GM21360 (cell line): ENCODE measurements at regions not wholly inside any gene's neighbourhood (a gene's known extent, or its start where the extent isn't known, plus 50 kb on each side); places are given as distances from the start of the nearest gene placed in this dataset.
"Not testable (repeated sequence)": the region's sequence is repeated elsewhere in the genome, so short reads cannot be mapped to it uniquely, and the experiment has no call there.

Experiments
- ATAC-seq: cut with Tn5 transposase; IDR thresholded peaks from one replicate; pipeline ENCODE4 v1.9.1; 2021; ENCODE audit warnings: mild to moderate bottlenecking, moderate library complexity; ENCODE audit not compliant: unreplicated experiment

- ATAC-seq, result no peak
These were observed 79.8 kb upstream of the TOP3B start for GRCh38 chr22:22062306-22062793.

- no peak for ATAC-seq
These were observed 78.8 kb upstream of the TOP3B start for GRCh38 chr22:22061085-22062077.

GRCh38 chr22:22060200-22061084 is 77.9 kb upstream of the TOP3B start:
- ATAC-seq, result no peak

GRCh38 chr22:22059291-22060002 is 76.9 kb upstream of the TOP3B start:
- no peak for ATAC-seq

- ATAC-seq, result peak; percentile 44
These were observed 76.2 kb upstream of the TOP3B start for GRCh38 chr22:22058633-22059290.

GRCh38 chr22:22057617-22058378 is 75.2 kb upstream of the TOP3B start:
- ATAC-seq, result no peak

- ATAC-seq, result not testable (repeated sequence)
These were observed 74.4 kb upstream of the TOP3B start for GRCh38 chr22:22056809-22057594.

- ATAC-seq, result not testable (repeated sequence)
These were observed 70.1 kb upstream of the TOP3B start for GRCh38 chr22:22052548-22053139.

GRCh38 chr22:22051032-22051431 is 68.4 kb upstream of the TOP3B start:
- not testable (repeated sequence) for ATAC-seq

GRCh38 chr22:22050141-22050775 is 67.7 kb upstream of the TOP3B start:
- no peak for ATAC-seq

GRCh38 chr22:22049684-22050083 is 67.1 kb upstream of the TOP3B start:
- ATAC-seq, result no peak

GRCh38 chr22:22048981-22049531 is 66.5 kb upstream of the TOP3B start:
- no peak for ATAC-seq

GRCh38 chr22:22048318-22048942 is 65.8 kb upstream of the TOP3B start:
- ATAC-seq, result no peak

GRCh38 chr22:22047776-22048175 is 65.2 kb upstream of the TOP3B start:
- no peak for ATAC-seq

- no peak for ATAC-seq
These were observed 64.7 kb upstream of the TOP3B start for GRCh38 chr22:22047266-22047665.

- ATAC-seq, result no peak
These were observed 63.8 kb upstream of the TOP3B start for GRCh38 chr22:22046370-22046769.
